Endothelial cell of umbilical vein (primary cell): ENCODE measurements at regions not wholly inside any gene's neighbourhood (a gene's known extent, or its start where the extent isn't known, plus 50 kb on each side); places are given as distances from the start of the nearest gene placed in this dataset.

Source experiments
- BruUV-seq: library from RNA; stranded (reverse); fragments of 400-500 nt; replicated peaks from 2 replicates; lab custom pipeline; 2021; lab: Mats Ljungman, UMichigan
- CTCF ChIA-PET: fragments of 300-600, 350-600 bp; sonication (Branson Sonifier 250); formaldehyde crosslinking; loops from one replicate; lab custom pipeline; 2021; ENCODE audit warnings: antibody characterized with exemption, inconsistent platforms; lab: Charles Lee
- POLR2A ChIA-PET: fragments of 300-600, 350-600 bp; sonication (Branson Sonifier 250); formaldehyde crosslinking; loops from one replicate; lab custom pipeline; 2021; ENCODE audit warnings: antibody characterized with exemption, inconsistent platforms; lab: Charles Lee
- DNase-seq: peaks from one replicate; pipeline ENCODE4 v3.0.0-alpha.2; 2011; ENCODE audit warnings: low read depth, low spot score
- FAIRE-seq: peaks from 2 replicates; lab custom pipeline; 2011; peaks lifted over from hg19 to GRCh38; lab: Jason Lieb, UNC
- H2AFZ ChIP-seq: 2 replicates; pipeline ENCODE4 v1.6.0; 2012; ENCODE audit warnings: low read depth, low read length, control low read depth, inconsistent platforms
- H3K27ac ChIP-seq: 2 replicates; pipeline ENCODE4 v1.5.1; 2011; ENCODE audit warnings: low read depth, mild to moderate bottlenecking, control low read depth, low read length, moderate library complexity; ENCODE audit not compliant: insufficient read depth
- H3K27me3 ChIP-seq, 2 experiments: 2 replicates each; pipeline versions ENCODE4 v1.6.0 to v1.6.1; 2011; ENCODE audit warnings: low read length in 2 of 2, mixed read lengths in 1 of 2; ENCODE audit not compliant: control insufficient read depth in 2 of 2, insufficient read depth in 2 of 2
- H3K36me3 ChIP-seq, 2 experiments: 2 replicates in 1 of 2; 3 replicates in 1 of 2; pipeline ENCODE4 v1.5.1; 2011; ENCODE audit warnings: low read length in 2 of 2, mild to moderate bottlenecking in 1 of 2, moderate library complexity in 1 of 2; ENCODE audit not compliant: control insufficient read depth in 2 of 2, insufficient read depth in 2 of 2; ENCODE audit errors: extremely low read depth in 1 of 2
- H3K4me1 ChIP-seq: 3 replicates; pipeline ENCODE4 v1.5.1; 2011; ENCODE audit warnings: mild to moderate bottlenecking, low read length; ENCODE audit not compliant: control insufficient read depth, insufficient read depth; ENCODE audit errors: extremely low read depth
- H3K4me2 ChIP-seq: 2 replicates; pipeline ENCODE4 v1.6.1; 2011; ENCODE audit warnings: low read length, control low read depth, mixed read lengths; ENCODE audit not compliant: insufficient read depth
- H3K4me3 ChIP-seq, 3 experiments: fragments of 200-600 bp in 1 of 3; sonication (generic), shearing (Covaris generic) in 1 of 3; replicated peaks in 1 of 3; 2 replicates each; pipeline ENCODE4 v1.5.1; 2011 to 2016; ENCODE audit warnings: control low read depth in 3 of 3, low read length in 3 of 3, mild to moderate bottlenecking in 2 of 3, inconsistent platforms in 1 of 3, low read depth in 1 of 3, moderate library complexity in 1 of 3; ENCODE audit not compliant: insufficient read depth in 1 of 3
- H3K79me2 ChIP-seq: 2 replicates; pipeline ENCODE4 v1.6.0; 2012; ENCODE audit warnings: low read length, inconsistent platforms; ENCODE audit not compliant: control insufficient read depth, insufficient read depth
- H3K9ac ChIP-seq: replicated peaks from 2 replicates; pipeline ENCODE3; 2011; ENCODE audit warnings: low read length, control low read depth; ENCODE audit not compliant: insufficient read depth; ENCODE audit errors: extremely low read depth
- H3K9me1 ChIP-seq: replicated peaks from 3 replicates; pipeline ENCODE4 v1.6.0; 2011; ENCODE audit warnings: mild to moderate bottlenecking, low read length; ENCODE audit not compliant: control insufficient read depth, insufficient read depth; ENCODE audit errors: extremely low read depth
- H3K9me3 ChIP-seq: replicated peaks from 2 replicates; pipeline ENCODE4 v1.5.1; 2012; ENCODE audit warnings: low read length, inconsistent platforms; ENCODE audit not compliant: control insufficient read depth, insufficient read depth
- H4K20me1 ChIP-seq: replicated peaks from 2 replicates; pipeline ENCODE3; 2011; ENCODE audit warnings: mild to moderate bottlenecking, low read length; ENCODE audit not compliant: control insufficient read depth, insufficient read depth; ENCODE audit errors: extremely low read depth
- CTCF ChIP-seq, 2 donors: IDR thresholded peaks; 1 replicate in 1 of 2; 2 replicates in 1 of 2; pipeline ENCODE4 v1.5.1; 2011; ENCODE audit warnings: low read length in 2 of 2, mild to moderate bottlenecking in 2 of 2, moderate library complexity in 2 of 2, control low read depth in 1 of 2, inconsistent platforms in 1 of 2, low read depth in 1 of 2; ENCODE audit not compliant: insufficient read depth in 1 of 2; ENCODE audit errors: extremely low read depth in 1 of 2
- EZH2 ChIP-seq: IDR thresholded peaks from 2 replicates; pipeline ENCODE4 v1.6.1; 2012; ENCODE audit warnings: borderline replicate concordance, low read depth, mild to moderate bottlenecking, moderate library complexity, low read length, inconsistent platforms; ENCODE audit not compliant: severe bottlenecking
- FOS ChIP-seq: IDR thresholded peaks from 2 replicates; pipeline ENCODE4 v1.6.1; 2011; ENCODE audit warnings: mild to moderate bottlenecking, low read length, moderate library complexity, borderline replicate concordance; ENCODE audit not compliant: insufficient read depth
- GATA2 ChIP-seq: IDR thresholded peaks from 2 replicates; pipeline ENCODE4 v1.7.0; 2011; ENCODE audit warnings: low read depth, mild to moderate bottlenecking, moderate library complexity, mixed read lengths, low read length; ENCODE audit not compliant: insufficient read length, insufficient read depth
- JUN ChIP-seq: IDR thresholded peaks from 2 replicates; pipeline ENCODE4 v1.6.1; 2011; ENCODE audit warnings: borderline replicate concordance, low read depth; ENCODE audit not compliant: insufficient read length, insufficient read depth
- MAX ChIP-seq: IDR thresholded peaks from 2 replicates; pipeline ENCODE4 v1.6.1; 2011; ENCODE audit not compliant: insufficient read depth, insufficient read length
- MYC ChIP-seq: IDR thresholded peaks from one replicate; pipeline ENCODE4 v1.6.1; 2011; ENCODE audit warnings: mild to moderate bottlenecking, low read depth, low read length
- POLR2A ChIP-seq: IDR thresholded peaks from 2 replicates; pipeline ENCODE4 v1.6.1; 2012; ENCODE audit warnings: low read depth, mild to moderate bottlenecking, control low read depth, low read length
- POLR2AphosphoS5 ChIP-seq: IDR thresholded peaks from 2 replicates; pipeline ENCODE4 v1.6.1; 2012; ENCODE audit warnings: low read depth, mild to moderate bottlenecking, control low read depth, low read length, moderate library complexity; ENCODE audit not compliant: insufficient read depth
- dilution Hi-C: fragments of 300-500 bp; cut with MboI; formaldehyde crosslinking; loops from one replicate; pipeline ENCODE4 v1.15.0; 2019; ENCODE audit warnings: low sequenced_read_pairs; ENCODE audit not compliant: extremely low pct_ligation_motif_present
- intact Hi-C: fragments of 100-400 bp; cut with micrococcal nuclease; formaldehyde crosslinking; loops from one replicate; pipeline ENCODE4 v1.10.0; 2022

- no peak overlapping the region for H2AFZ ChIP-seq
- no TSS peak for BruUV-seq
- DNase-seq (no peak), FAIRE-seq (no peak)
- no peak overlapping the region for H3K27ac ChIP-seq
- ChIA-PET POLR2A (interaction anchor here (0.6 kb wide), 1 partner anchor 640 kb away, joined by 5 read pairs; no protein-coding TSS in a partner anchor), CTCF (interaction anchor here (0.9 to 4.1 kb wide), 7 partner anchors 10 to 564 kb away, joined by 3 to 60 read pairs (median 3); no protein-coding TSS in a partner anchor)
- H3K27me3 ChIP-seq = peaks cover 19 to 22% of the 10 kb centered on the region in 2 experiments
- H3K36me3 ChIP-seq = no peaks in the 10 kb centered on the region
- no peak overlapping the region for H3K9ac ChIP-seq
- no peaks in the 10 kb centered on the region for H3K9me1 ChIP-seq
- intact Hi-C loops (loop anchor here (10.0 kb wide), 1 partner anchor 67 kb away; no protein-coding TSS in a partner anchor), dilution Hi-C loops (no loop called here)
- no peaks in the 10 kb centered on the region for H3K79me2 ChIP-seq
- H3K4me1 ChIP-seq = no peaks in the 10 kb centered on the region
- TF ChIP-seq POLR2AphosphoS5 (no peak), JUN (no peak), POLR2A (no peak), FOS (no peak), MAX (no peak)
- H4K20me1 ChIP-seq = no peaks in the 10 kb centered on the region
- H3K9me3 ChIP-seq = no peaks in the 10 kb centered on the region
- H3K4me3 ChIP-seq = no peak overlapping the region
- H3K4me2 ChIP-seq = no peak overlapping the region
Measured at GRCh38 chr18:22847392-22847791, 85.7 kb upstream of the RBBP8 start.

GRCh38 chr18:22847867-22848451 is 85.2 kb upstream of the RBBP8 start:
- no TSS peak for BruUV-seq
- CTCF ChIA-PET = interaction anchor here (0.9 to 4.1 kb wide), 5 partner anchors 9 to 134 kb away, joined by 3 to 60 read pairs (median 6); no protein-coding TSS in a partner anchor
- TF ChIP-seq POLR2AphosphoS5 = no peak
- TF ChIP-seq JUN = no peak
- no peak for TF ChIP-seq GATA2
- no peak for TF ChIP-seq MAX
- TF ChIP-seq MYC = no peak
- TF ChIP-seq POLR2A = no peak
- no peak for TF ChIP-seq FOS
- no peak for TF ChIP-seq CTCF (IDR thresholded peaks at IDR 0.05; ENCODE audit: extremely low read depth in 1 of 2, insufficient read depth in 1 of 2, low read depth in 1 of 2, low read length in 2 of 2)
- no peak for TF ChIP-seq EZH2
- no peak overlapping the region for H3K27ac ChIP-seq
- H3K4me2 ChIP-seq = no peak overlapping the region
- H3K27me3 ChIP-seq = peaks cover 20 to 22% of the 10 kb centered on the region in 2 experiments
- no peak for FAIRE-seq
- H3K4me3 ChIP-seq = no peak overlapping the region
- DNase-seq = no peak
- no peaks in the 10 kb centered on the region for H3K79me2 ChIP-seq
- H3K9me3 ChIP-seq = no peaks in the 10 kb centered on the region
- dilution Hi-C loops (no loop called here), intact Hi-C loops (loop anchor here (10.0 kb wide), 1 partner anchor 67 kb away; no protein-coding TSS in a partner anchor)
- no peaks in the 10 kb centered on the region for H3K9me1 ChIP-seq
- POLR2A ChIA-PET = interaction anchor here (0.6 kb wide), 1 partner anchor 639 kb away, joined by 5 read pairs; no protein-coding TSS in a partner anchor
- H4K20me1 ChIP-seq = no peaks in the 10 kb centered on the region
- no peaks in the 10 kb centered on the region for H3K36me3 ChIP-seq
- no peaks in the 10 kb centered on the region for H3K4me1 ChIP-seq
- H3K9ac ChIP-seq = no peak overlapping the region
- no peak overlapping the region for H2AFZ ChIP-seq
